PC-9 (cell line): ENCODE measurements at regions not wholly inside any gene's neighbourhood (a gene's known extent, or its start where the extent isn't known, plus 50 kb on each side); places are given as distances from the start of the nearest gene placed in this dataset.

Experiments
- BruUV-seq: library from RNA; stranded (reverse); fragments of 400-500 nt; replicated peaks from 2 replicates; lab custom pipeline; 2021; lab: Mats Ljungman, UMichigan
- CTCF ChIA-PET: fragments of 300-600 bp; sonication (Branson Sonifier 250); formaldehyde crosslinking; loops from one replicate; lab custom pipeline; 2022; ENCODE audit warnings: antibody characterized with exemption; lab: Charles Lee
- POLR2A ChIA-PET: fragments of 300-600 bp; sonication (Branson Sonifier 250); formaldehyde crosslinking; loops from one replicate; lab custom pipeline; 2022; ENCODE audit warnings: antibody characterized with exemption; ENCODE audit not compliant: unreplicated experiment; lab: Charles Lee
- DNase-seq, 2 experiments: peaks; one replicate each; pipeline versions ENCODE4 v3.0.0 to v3.0.0-alpha.2; 2015 to 2022; ENCODE audit warnings: mixed read lengths in 1 of 2
- H2AFZ ChIP-seq: fragments of 200-600 bp; sonication (generic); 2 replicates; pipeline ENCODE4 v1.8.1; 2017; ENCODE audit warnings: antibody characterized with exemption
- H3F3A ChIP-seq: fragments of 200-600 bp; sonication (generic); 2 replicates; pipeline ENCODE4 v1.8.1; 2017; ENCODE audit warnings: antibody characterized with exemption, mild to moderate bottlenecking, low read depth; ENCODE audit not compliant: insufficient read depth
- H3K27ac ChIP-seq: fragments of 200-600 bp; sonication (generic); 2 replicates; pipeline ENCODE4 v1.6.1; 2016; ENCODE audit warnings: mixed run types
- H3K27me3 ChIP-seq: fragments of 200-600 bp; sonication (generic); 2 replicates; pipeline ENCODE4 v1.6.1; 2016; ENCODE audit warnings: low read depth, mixed run types; ENCODE audit not compliant: insufficient read depth
- H3K36me3 ChIP-seq: fragments of 200-600 bp; sonication (generic); 2 replicates; pipeline ENCODE4 v1.6.1; 2016; ENCODE audit warnings: low read depth, mixed run types
- H3K4me1 ChIP-seq: fragments of 200-600 bp; sonication (generic); replicated peaks from 2 replicates; pipeline ENCODE4 v1.6.1; 2016; ENCODE audit warnings: mixed run types; ENCODE audit not compliant: insufficient read depth
- H3K4me2 ChIP-seq: fragments of 200-600 bp; sonication (generic); 2 replicates; pipeline ENCODE4 v1.6.1; 2017; ENCODE audit warnings: mixed run types
- H3K4me3 ChIP-seq: fragments of 200-600 bp; sonication (generic); 2 replicates; pipeline ENCODE4 v1.6.1; 2016; ENCODE audit warnings: mixed run types
- H3K79me2 ChIP-seq: fragments of 200-600 bp; sonication (generic); 2 replicates; pipeline ENCODE4 v1.6.1; 2017; ENCODE audit warnings: low read depth, mixed run types
- H3K9me2 ChIP-seq: fragments of 200-600 bp; sonication (generic); 2 replicates; pipeline ENCODE4 v1.8.1; 2017; ENCODE audit warnings: mild to moderate bottlenecking; ENCODE audit not compliant: insufficient read depth
- H3K9me3 ChIP-seq: fragments of 200-600 bp; sonication (generic); 2 replicates; pipeline ENCODE4 v1.8.1; 2016; ENCODE audit warnings: low read depth; ENCODE audit not compliant: insufficient read depth
- H4K20me1 ChIP-seq: fragments of 200-600 bp; sonication (generic); 2 replicates; pipeline ENCODE4 v1.8.1; 2017; ENCODE audit not compliant: insufficient read depth
- CTCF ChIP-seq: fragments of 200-600 bp; sonication (generic); conservative IDR thresholded peaks from 2 replicates; pipeline ENCODE4 v1.6.1; 2017; ENCODE audit warnings: mixed run types, antibody characterized with exemption, mild to moderate bottlenecking, moderate library complexity
- EZH2 ChIP-seq: fragments of 200-600 bp; sonication (generic); IDR thresholded peaks from 2 replicates; pipeline ENCODE4 v1.8.0; 2017; ENCODE audit warnings: antibody characterized with exemption, low read depth
- intact Hi-C: fragments of 100-400 bp; cut with micrococcal nuclease; formaldehyde crosslinking; loops from one replicate; pipeline ENCODE4 v1.10.0; 2022; ENCODE audit not compliant: unreplicated experiment

GRCh38 chr13:111975539-111976473, 91.1 kb upstream of the SOX1 start:
- Histone ChIP-seq H3K4me2 (no peak overlapping the region), H3K27me3 (peaks cover 82% of the 10 kb centered on the region), H3K27ac (no peak overlapping the region), H4K20me1 (no peaks in the 10 kb centered on the region), H2AFZ (no peak overlapping the region), H3K36me3 (no peaks in the 10 kb centered on the region), H3K9me3 (peaks cover 9% of the 10 kb centered on the region), H3K79me2 (no peaks in the 10 kb centered on the region), H3K9me2 (no peaks in the 10 kb centered on the region), H3K4me1 (no peaks in the 10 kb centered on the region), H3K4me3 (no peak overlapping the region), H3F3A (peaks cover 19% of the 10 kb centered on the region)
- no peak for DNase-seq
- TF ChIP-seq CTCF (no peak), EZH2 (no peak)
- ChIA-PET CTCF (no interaction called here), POLR2A (no interaction called here)
- intact Hi-C loops: no loop called here
- no TSS peak for BruUV-seq

- peaks cover 82% of the 10 kb centered on the region for H3K27me3 ChIP-seq
- H3K9me3 ChIP-seq: peaks cover 9% of the 10 kb centered on the region
- no peak overlapping the region for H3K27ac ChIP-seq
- H3K4me3 ChIP-seq: no peak overlapping the region
- CTCF ChIA-PET: no interaction called here
- no peaks in the 10 kb centered on the region for H3K4me1 ChIP-seq
- no peaks in the 10 kb centered on the region for H3K79me2 ChIP-seq
- H3K9me2 ChIP-seq: no peaks in the 10 kb centered on the region
- H3K36me3 ChIP-seq: no peaks in the 10 kb centered on the region
- TF ChIP-seq EZH2 (no peak), CTCF (no peak)
- intact Hi-C loops: no loop called here
- DNase-seq: no peak
- H3K4me2 ChIP-seq: no peak overlapping the region
- BruUV-seq: no TSS peak
- no peak overlapping the region for H2AFZ ChIP-seq
- H4K20me1 ChIP-seq: no peaks in the 10 kb centered on the region
- POLR2A ChIA-PET: no interaction called here
- peaks cover 19% of the 10 kb centered on the region for H3F3A ChIP-seq
Measured at GRCh38 chr13:111976474-111977178, 90.3 kb upstream of the SOX1 start.

DNA sequence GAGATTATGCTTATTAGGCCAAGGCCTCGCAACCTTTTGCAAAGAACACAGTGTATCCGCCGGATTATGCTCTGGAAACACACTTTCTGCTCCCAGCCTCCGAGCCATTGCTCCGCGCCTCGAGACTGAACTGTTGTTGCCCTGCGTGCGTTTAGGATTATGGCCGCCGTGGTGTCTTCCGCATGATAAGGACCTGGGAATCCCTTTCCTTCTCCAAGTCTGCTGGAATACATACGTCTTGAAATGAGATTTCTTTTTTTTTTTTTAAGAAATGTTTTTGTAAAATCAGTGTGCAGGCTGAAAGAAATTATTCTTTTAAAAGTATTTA, 89.8 kb upstream of the SOX1 start:
- Histone ChIP-seq H3K9me2 (no peaks in the 10 kb centered on the region), H3F3A (peaks cover 19% of the 10 kb centered on the region), H2AFZ (no peak overlapping the region), H3K27me3 (peaks cover 82% of the 10 kb centered on the region), H3K9me3 (peaks cover 9% of the 10 kb centered on the region), H3K27ac (no peak overlapping the region), H4K20me1 (no peaks in the 10 kb centered on the region), H3K4me1 (no peaks in the 10 kb centered on the region), H3K4me2 (no peak overlapping the region), H3K79me2 (no peaks in the 10 kb centered on the region), H3K4me3 (no peak overlapping the region), H3K36me3 (no peaks in the 10 kb centered on the region)
- no peak for DNase-seq
- TF ChIP-seq EZH2 (no peak), CTCF (no peak)
- intact Hi-C loops: no loop called here
- ChIA-PET CTCF (no interaction called here), POLR2A (no interaction called here)
- BruUV-seq: no TSS peak
